Transverse colon (tissue), 4 donors: ENCODE measurements at regions not wholly inside any gene's neighbourhood (a gene's known extent, or its start where the extent isn't known, plus 50 kb on each side); places are given as distances from the start of the nearest gene placed in this dataset.

Experiments
- DNase-seq: peaks from one replicate; pipeline ENCODE4 v3.0.0-alpha.2; 2019
- H3K27ac ChIP-seq, 4 donors: fragments of 200-600 bp; sonication (generic); 2 replicates each; pipeline ENCODE4 v1.5.1; 2016 to 2018; ENCODE audit warnings: inconsistent platforms in 4 of 4
- H3K27me3 ChIP-seq: fragments of 200-600 bp; sonication (generic); 2 replicates; pipeline ENCODE4 v1.5.1; 2017; ENCODE audit warnings: inconsistent platforms
- H3K36me3 ChIP-seq, 4 donors: fragments of 200-600 bp; sonication (generic); 2 replicates each; pipeline ENCODE4 v1.5.1; 2017 to 2019; ENCODE audit warnings: inconsistent platforms in 4 of 4
- H3K4me1 ChIP-seq, 4 donors: fragments of 200-600 bp; sonication (generic); 2 replicates each; pipeline ENCODE4 v1.5.1; 2017 to 2020; ENCODE audit warnings: inconsistent platforms in 4 of 4
- H3K4me3 ChIP-seq, 4 donors: fragments of 200-600 bp; sonication (generic); 1 replicate in 1 of 4; 2 replicates in 3 of 4; pipeline versions ENCODE4 v1.5.1 to v1.6.1; 2017 to 2019; ENCODE audit warnings: inconsistent platforms in 4 of 4
- H3K9me3 ChIP-seq, 2 donors: fragments of 200-600 bp; sonication (generic); 2 replicates each; pipeline ENCODE4 v1.5.1; 2017 to 2019; ENCODE audit warnings: inconsistent platforms in 2 of 2
- EP300 ChIP-seq: sonication (generic); formaldehyde crosslinking; IDR thresholded peaks from one replicate; pipeline ENCODE4 v1.6.1; 2017; ENCODE audit warnings: antibody characterized with exemption, low read depth
- POLR2A ChIP-seq: fragments of 450-650 bp; IDR thresholded peaks from one replicate; pipeline ENCODE4 v1.6.1; 2016; ENCODE audit warnings: antibody characterized with exemption, mild to moderate bottlenecking, moderate library complexity
- POLR2AphosphoS5 ChIP-seq, 3 donors: sonication (generic); formaldehyde crosslinking; IDR thresholded peaks; one replicate each; pipeline ENCODE4 v1.6.1; 2016; ENCODE audit warnings: antibody characterized with exemption in 3 of 3
- WGBS, 2 donors: methylation state at CpG; one replicate each; pipeline ENCODE4 v1.1.5; 2018; ENCODE audit warnings: low coverage in 1 of 2; 5-methylcytosine and 5-hydroxymethylcytosine counted together
- in situ Hi-C, 4 donors: fragments of 200-750 bp; cut with MboI; loops; one replicate each; pipeline versions ENCODE4 v1.15.0 to v1.15.1; 2017; ENCODE audit warnings: low sequenced_read_pairs in 3 of 4, low pct_ligation_motif_present in 1 of 4, low pct_unique_long_range_greater_than_20kb in 1 of 4
- intact Hi-C: fragments of 100-400 bp; cut with DNase I; formaldehyde crosslinking; loops from one replicate; pipeline ENCODE4 v1.15.1; 2023; ENCODE audit warnings: low total_unique reads
- TF ChIP-seq, protein P1 (sequence below), 5 experiments: fragments of 200-600 bp in 3 of 5; fragments of 450-650 bp in 2 of 5; sonication (generic) in 3 of 5; IDR thresholded peaks; 1 replicate in 2 of 5; 2 replicates in 3 of 5; pipeline ENCODE4 v1.5.1; 2016 to 2017; ENCODE audit warnings: antibody characterized with exemption in 5 of 5, inconsistent platforms in 3 of 5, mild to moderate bottlenecking in 2 of 5, moderate library complexity in 1 of 5

DNA sequence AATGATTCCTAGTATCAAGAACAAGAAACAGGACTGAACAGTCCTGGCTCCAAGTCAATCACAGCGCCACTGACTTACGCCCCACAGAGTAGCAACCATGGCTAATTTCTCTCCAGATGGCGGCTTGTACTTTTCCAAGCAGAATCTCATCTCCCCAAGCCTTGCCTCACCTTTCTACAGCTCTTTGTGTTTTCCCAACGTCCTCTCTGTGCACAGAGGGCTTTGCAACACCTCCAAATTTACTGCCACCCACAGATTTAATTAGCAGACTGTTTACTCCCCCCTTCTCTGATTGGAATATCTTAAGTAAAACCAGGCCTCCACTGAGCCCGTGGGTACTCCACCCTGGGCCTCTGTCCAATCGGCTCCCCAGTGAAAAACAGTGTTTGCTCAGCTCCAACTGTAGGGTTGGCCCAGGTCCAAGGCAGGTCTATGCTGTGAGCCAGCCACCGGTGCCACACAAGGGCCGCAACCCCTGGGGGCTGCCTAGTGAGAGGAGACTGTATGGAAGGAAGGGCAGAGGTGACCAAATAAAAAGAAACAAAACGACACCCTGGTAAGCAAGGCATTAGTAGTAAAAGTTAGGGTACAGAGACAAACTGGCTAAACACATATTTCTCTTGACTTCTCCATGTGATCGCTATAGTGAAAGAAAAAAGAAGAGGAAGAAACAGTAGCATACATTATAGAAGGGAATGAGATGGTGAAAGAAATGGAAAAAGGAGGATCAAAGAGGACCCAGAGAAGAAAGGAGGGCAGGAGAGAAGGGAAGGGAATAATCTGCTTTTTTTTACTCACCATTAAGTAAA, 128.4 kb upstream of the SOD1 start:
- Histone ChIP-seq H3K27ac (peak overlapping the region in 3 of 4 donors; percentile 9 to 34 (median 20)), H3K4me1 (peaks cover 0 to 13% (median 2%) of the 10 kb centered on the region in 4 donors), H3K4me3 (no peak overlapping the region), H3K9me3 (no peaks in the 10 kb centered on the region), H3K36me3 (no peaks in the 10 kb centered on the region), H3K27me3 (no peaks in the 10 kb centered on the region)
- WGBS, 2 donors, result 45 to 52% methylated on average over 9 to 10 of the region's 10 CpGs
- intact Hi-C loops (no loop called here), in situ Hi-C loops (no loop called here)
- peak; percentile 25 for TF ChIP-seq POLR2A
- no peak for TF ChIP-seq POLR2AphosphoS5 (IDR thresholded peaks at IDR 0.05)
- DNase-seq, result peak; percentile 69

DNA sequence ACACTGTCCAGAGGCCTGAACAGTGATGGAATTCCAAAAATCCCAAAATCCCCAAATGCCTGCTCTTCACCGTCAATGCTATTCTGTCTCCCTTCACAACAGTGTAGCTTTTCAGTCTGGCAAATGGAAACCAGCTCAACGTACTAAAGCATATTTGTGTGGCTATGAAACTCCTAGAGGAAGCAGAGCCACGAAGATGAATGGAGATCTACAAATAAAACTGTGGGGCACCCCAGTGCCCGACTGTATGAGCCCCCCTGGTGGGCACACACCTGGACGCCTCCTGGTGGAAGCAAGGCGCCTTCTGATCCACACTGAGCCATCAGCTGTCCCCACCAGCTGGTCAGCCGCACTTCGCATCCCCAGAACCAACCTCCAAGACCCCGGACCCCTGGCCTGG, 129.1 kb upstream of the SOD1 start:
- WGBS, 2 donors, result 76 to 80% methylated on average over 9 of the region's 9 CpGs
- intact Hi-C loops, result no loop called here

DNA sequence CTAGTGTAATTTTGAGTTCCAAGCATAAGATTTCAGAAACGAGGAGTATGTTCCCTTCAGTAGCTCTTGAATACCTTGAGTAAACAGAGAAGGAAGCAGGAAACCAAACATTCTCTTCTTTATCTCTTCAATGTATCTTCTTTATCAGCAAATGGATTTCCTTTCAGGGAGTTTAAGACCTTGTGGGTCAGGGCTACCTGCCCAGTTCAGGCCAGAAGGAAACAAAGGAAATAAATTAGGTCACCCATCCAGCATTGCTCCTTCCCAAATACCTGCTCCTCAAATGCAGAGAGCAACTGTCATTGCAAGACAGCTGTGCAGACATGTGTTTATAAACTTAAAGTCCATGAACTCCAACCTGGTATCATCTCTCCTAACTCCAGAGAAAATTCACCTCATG, 130.1 kb upstream of the SOD1 start:
- Histone ChIP-seq H3K9me3 (no peaks in the 10 kb centered on the region), H3K36me3 (no peaks in the 10 kb centered on the region), H3K4me1 (peaks cover 0 to 13% (median 2%) of the 10 kb centered on the region in 4 donors), H3K27me3 (no peaks in the 10 kb centered on the region), H3K4me3 (no peak overlapping the region), H3K27ac (no peak overlapping the region)
- no peak for DNase-seq
- TF ChIP-seq, protein P1, sequence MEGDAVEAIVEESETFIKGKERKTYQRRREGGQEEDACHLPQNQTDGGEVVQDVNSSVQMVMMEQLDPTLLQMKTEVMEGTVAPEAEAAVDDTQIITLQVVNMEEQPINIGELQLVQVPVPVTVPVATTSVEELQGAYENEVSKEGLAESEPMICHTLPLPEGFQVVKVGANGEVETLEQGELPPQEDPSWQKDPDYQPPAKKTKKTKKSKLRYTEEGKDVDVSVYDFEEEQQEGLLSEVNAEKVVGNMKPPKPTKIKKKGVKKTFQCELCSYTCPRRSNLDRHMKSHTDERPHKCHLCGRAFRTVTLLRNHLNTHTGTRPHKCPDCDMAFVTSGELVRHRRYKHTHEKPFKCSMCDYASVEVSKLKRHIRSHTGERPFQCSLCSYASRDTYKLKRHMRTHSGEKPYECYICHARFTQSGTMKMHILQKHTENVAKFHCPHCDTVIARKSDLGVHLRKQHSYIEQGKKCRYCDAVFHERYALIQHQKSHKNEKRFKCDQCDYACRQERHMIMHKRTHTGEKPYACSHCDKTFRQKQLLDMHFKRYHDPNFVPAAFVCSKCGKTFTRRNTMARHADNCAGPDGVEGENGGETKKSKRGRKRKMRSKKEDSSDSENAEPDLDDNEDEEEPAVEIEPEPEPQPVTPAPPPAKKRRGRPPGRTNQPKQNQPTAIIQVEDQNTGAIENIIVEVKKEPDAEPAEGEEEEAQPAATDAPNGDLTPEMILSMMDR (IDR thresholded peaks at IDR 0.05), result no peak
- TF ChIP-seq POLR2AphosphoS5 (IDR thresholded peaks at IDR 0.05) (no peak), EP300 (no peak), POLR2A (no peak)
- in situ Hi-C loops, result no loop called here
- intact Hi-C loops, result no loop called here
- WGBS, 2 donors, result 30% methylated on average over 1 of the region's 1 CpG; no CpG with 5 or more reads in 1 of the 2 donors

More for the DNA sequence above, 129.1 kb upstream of the SOD1 start:
- peaks cover 0 to 13% (median 2%) of the 10 kb centered on the region in 4 donors for H3K4me1 ChIP-seq
- TF ChIP-seq EP300 (no peak), POLR2AphosphoS5 (IDR thresholded peaks at IDR 0.05) (no peak), POLR2A (no peak)
- TF ChIP-seq, protein P1 (IDR thresholded peaks at IDR 0.05), result no peak
- H3K27me3 ChIP-seq, result no peaks in the 10 kb centered on the region
- H3K27ac ChIP-seq, result peak overlapping the region in 3 of 4 donors; percentile 9 to 34 (median 20)
- in situ Hi-C loops, result no loop called here
- H3K4me3 ChIP-seq, result no peak overlapping the region
- no peak for DNase-seq
- no peaks in the 10 kb centered on the region for H3K36me3 ChIP-seq
- no peaks in the 10 kb centered on the region for H3K9me3 ChIP-seq

DNA sequence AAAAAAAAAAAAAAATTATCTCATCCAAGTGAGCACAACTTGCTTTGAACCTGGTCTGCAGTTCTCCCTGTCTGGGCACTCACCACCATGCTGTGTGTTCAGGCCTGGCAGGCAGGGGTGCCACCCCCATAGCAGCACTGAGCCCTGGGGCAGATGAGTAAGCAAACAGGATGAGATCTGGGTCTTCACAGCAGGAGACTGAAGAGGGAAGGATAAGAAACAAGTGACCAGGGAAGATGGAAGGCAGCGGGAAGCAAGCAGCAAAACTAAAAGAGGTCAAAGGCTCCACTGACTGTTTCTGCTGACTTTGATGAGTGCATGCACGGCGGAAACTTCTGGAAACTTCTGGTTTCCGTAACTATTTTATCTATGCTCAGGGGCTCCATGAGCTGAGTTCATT, 133.5 kb upstream of the SOD1 start:
- H3K4me1 ChIP-seq, result peaks cover 0 to 9% (median 2%) of the 10 kb centered on the region in 4 donors
- H3K4me3 ChIP-seq, result no peak overlapping the region
- TF ChIP-seq POLR2AphosphoS5 (IDR thresholded peaks at IDR 0.05), result no peak
- TF ChIP-seq POLR2A, result no peak
- TF ChIP-seq, protein P1 (IDR thresholded peaks at IDR 0.05), result no peak
- TF ChIP-seq EP300, result no peak
- no peak overlapping the region for H3K27ac ChIP-seq
- no peaks in the 10 kb centered on the region for H3K9me3 ChIP-seq
- DNase-seq, result no peak
- intact Hi-C loops, result no loop called here
- no peaks in the 10 kb centered on the region for H3K36me3 ChIP-seq
- H3K27me3 ChIP-seq, result no peaks in the 10 kb centered on the region
- 86 to 96% methylated on average over 4 of the region's 4 CpGs for WGBS, 2 donors
- in situ Hi-C loops, result no loop called here
